ENCODE measurements at regions not wholly inside any gene's neighbourhood (a gene's known extent, or its start where the extent isn't known, plus 50 kb on each side); places are given as distances from the start of the nearest gene placed in this dataset.

GRCh38 chr3:182420741-182421140 is 372.6 kb upstream of the ATP11B start:
- TF ChIP-seq MAX (IDR thresholded peaks at IDR 0.05; ENCODE audit: insufficient read depth, insufficient read length) = no peak
- TF ChIP-seq CTCF (IDR thresholded peaks at IDR 0.05; ENCODE audit: extremely low read depth in 1 of 2, insufficient read depth in 1 of 2, low read depth in 1 of 2, low read length in 2 of 2) = no peak
- TF ChIP-seq POLR2A (IDR thresholded peaks at IDR 0.05; ENCODE audit: low read depth, low read length) = no peak
- no peak for TF ChIP-seq JUN (IDR thresholded peaks at IDR 0.05; ENCODE audit: borderline replicate concordance, insufficient read depth, insufficient read length, low read depth)
- TF ChIP-seq POLR2AphosphoS5 (IDR thresholded peaks at IDR 0.05; ENCODE audit: insufficient read depth, low read depth, low read length) = no peak
- TF ChIP-seq EZH2 (IDR thresholded peaks at IDR 0.05; ENCODE audit: borderline replicate concordance, low read depth, low read length, severe bottlenecking) = no peak
- no peak for TF ChIP-seq GATA2 (IDR thresholded peaks at IDR 0.05; ENCODE audit: insufficient read depth, insufficient read length, low read depth, low read length)
- no peak for TF ChIP-seq MYC (IDR thresholded peaks at IDR 0.05; ENCODE audit: low read depth, low read length)
